Esophagus muscularis mucosa (tissue), 4 donors: ENCODE measurements at regions not wholly inside any gene's neighbourhood (a gene's known extent, or its start where the extent isn't known, plus 50 kb on each side); places are given as distances from the start of the nearest gene placed in this dataset.
A peak's percentile ranks its signal among the peaks of the same experiment; 100 is the strongest.

Source experiments
- DNase-seq: peaks from one replicate; pipeline ENCODE4 v3.0.0-alpha.2; 2017; ENCODE audit errors: extremely low spot score
- H3K27ac ChIP-seq, 4 donors: fragments of 200-600 bp; sonication (generic); replicated peaks in 1 of 4; 1 replicate in 3 of 4; 2 replicates in 1 of 4; pipeline ENCODE4 v1.5.1; 2016 to 2019; ENCODE audit warnings: mild to moderate bottlenecking in 1 of 4
- H3K27me3 ChIP-seq, 4 donors: fragments of 200-600 bp; sonication (generic); one replicate each; pipeline versions ENCODE4 v1.5.1 to v1.6.0; 2016 to 2019
- H3K36me3 ChIP-seq, 4 donors: fragments of 200-600 bp; sonication (generic); one replicate each; pipeline ENCODE4 v1.5.1; 2016 to 2019
- H3K4me1 ChIP-seq, 4 donors: fragments of 200-600 bp; sonication (generic); one replicate each; pipeline ENCODE4 v1.5.1; 2016 to 2019
- H3K4me3 ChIP-seq, 4 donors: fragments of 200-600 bp; sonication (generic); 1 replicate in 2 of 4; 2 replicates in 2 of 4; pipeline ENCODE4 v1.5.1; 2016 to 2019; ENCODE audit warnings: mild to moderate bottlenecking in 4 of 4, moderate library complexity in 1 of 4
- H3K9me3 ChIP-seq, 4 donors: fragments of 200-600 bp; sonication (generic); 1 replicate in 3 of 4; 2 replicates in 1 of 4; pipeline ENCODE4 v1.5.1; 2016 to 2019
- CTCF ChIP-seq, 3 experiments: fragments of 200-600 bp in 2 of 3; fragments of 450-650 bp in 1 of 3; sonication (generic) in 2 of 3; IDR thresholded peaks; one replicate each; pipeline ENCODE4 v1.5.1; 2017 to 2019; ENCODE audit warnings: antibody characterized with exemption in 3 of 3, mild to moderate bottlenecking in 2 of 3, moderate library complexity in 1 of 3
- EP300 ChIP-seq: sonication (generic); formaldehyde crosslinking; IDR thresholded peaks from one replicate; pipeline ENCODE4 v1.6.1; 2017; ENCODE audit warnings: antibody characterized with exemption
- POLR2A ChIP-seq: fragments of 450-650 bp; IDR thresholded peaks from one replicate; pipeline ENCODE4 v1.6.1; 2017; ENCODE audit warnings: antibody characterized with exemption, moderate library complexity, mild to moderate bottlenecking, low read depth
- POLR2AphosphoS5 ChIP-seq, 2 donors: sonication (generic); formaldehyde crosslinking; IDR thresholded peaks; one replicate each; pipeline ENCODE4 v1.6.1; 2017; ENCODE audit warnings: antibody characterized with exemption in 2 of 2
- WGBS: methylation state at CpG from one replicate; pipeline ENCODE4 v1.1.5; 2018; 5-methylcytosine and 5-hydroxymethylcytosine counted together
- intact Hi-C: fragments of 100-400 bp; cut with DNase I; formaldehyde crosslinking; loops from one replicate; pipeline ENCODE4 v1.15.1; 2023

DNA sequence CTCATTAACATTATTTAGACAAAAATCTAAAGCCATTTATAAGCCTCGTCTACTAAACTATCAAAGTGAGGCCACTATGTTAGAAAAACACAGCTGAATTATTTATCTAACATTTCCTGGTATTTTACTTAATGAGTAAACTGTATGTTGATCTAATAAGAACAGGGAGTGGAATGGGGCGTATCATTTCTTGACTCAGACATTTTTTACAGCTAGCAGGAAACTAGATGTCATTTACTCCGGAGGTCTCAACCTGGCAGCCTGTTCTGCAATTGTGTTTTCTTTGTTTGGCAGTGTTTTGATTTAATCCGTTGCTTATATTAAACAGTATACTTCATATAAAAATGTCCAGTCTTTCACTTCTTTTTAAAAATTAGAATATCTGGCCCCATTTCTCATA is 79.1 kb upstream of the ABI3BP start:
- Histone ChIP-seq H3K4me1 (peaks cover 0 to 21% (median 12%) of the 10 kb centered on the region in 4 donors), H3K4me3 (no peak overlapping the region), H3K9me3 (no peaks in the 10 kb centered on the region), H3K36me3 (no peaks in the 10 kb centered on the region), H3K27me3 (no peaks in the 10 kb centered on the region), H3K27ac (no peak overlapping the region)
- intact Hi-C loops = loop anchor here (5.0 kb wide), 1 partner anchor 125 kb away; no protein-coding TSS in a partner anchor
- WGBS = 66% methylated on average over 4 of the region's 4 CpGs
- TF ChIP-seq EP300 = no peak
- TF ChIP-seq POLR2AphosphoS5 (IDR thresholded peaks at IDR 0.05) = no peak
- no peak for TF ChIP-seq POLR2A
- TF ChIP-seq CTCF (IDR thresholded peaks at IDR 0.05) = no peak
- DNase-seq = no peak

GRCh38 chr3:101070799-101071121 is 77.5 kb upstream of the ABI3BP start:
- no peaks in the 10 kb centered on the region for H3K36me3 ChIP-seq
- TF ChIP-seq POLR2A (no peak), CTCF (IDR thresholded peaks at IDR 0.05) (no peak)
- H3K27ac ChIP-seq = no peak overlapping the region
- peaks cover 1 to 34% (median 21%) of the 10 kb centered on the region in 4 donors for H3K4me1 ChIP-seq
- intact Hi-C loops = loop anchor here (5.0 kb wide), 1 partner anchor 127 kb away; no protein-coding TSS in a partner anchor
- DNase-seq = no peak
- H3K27me3 ChIP-seq = no peaks in the 10 kb centered on the region
- H3K9me3 ChIP-seq = no peaks in the 10 kb centered on the region
- H3K4me3 ChIP-seq = no peak overlapping the region

DNA sequence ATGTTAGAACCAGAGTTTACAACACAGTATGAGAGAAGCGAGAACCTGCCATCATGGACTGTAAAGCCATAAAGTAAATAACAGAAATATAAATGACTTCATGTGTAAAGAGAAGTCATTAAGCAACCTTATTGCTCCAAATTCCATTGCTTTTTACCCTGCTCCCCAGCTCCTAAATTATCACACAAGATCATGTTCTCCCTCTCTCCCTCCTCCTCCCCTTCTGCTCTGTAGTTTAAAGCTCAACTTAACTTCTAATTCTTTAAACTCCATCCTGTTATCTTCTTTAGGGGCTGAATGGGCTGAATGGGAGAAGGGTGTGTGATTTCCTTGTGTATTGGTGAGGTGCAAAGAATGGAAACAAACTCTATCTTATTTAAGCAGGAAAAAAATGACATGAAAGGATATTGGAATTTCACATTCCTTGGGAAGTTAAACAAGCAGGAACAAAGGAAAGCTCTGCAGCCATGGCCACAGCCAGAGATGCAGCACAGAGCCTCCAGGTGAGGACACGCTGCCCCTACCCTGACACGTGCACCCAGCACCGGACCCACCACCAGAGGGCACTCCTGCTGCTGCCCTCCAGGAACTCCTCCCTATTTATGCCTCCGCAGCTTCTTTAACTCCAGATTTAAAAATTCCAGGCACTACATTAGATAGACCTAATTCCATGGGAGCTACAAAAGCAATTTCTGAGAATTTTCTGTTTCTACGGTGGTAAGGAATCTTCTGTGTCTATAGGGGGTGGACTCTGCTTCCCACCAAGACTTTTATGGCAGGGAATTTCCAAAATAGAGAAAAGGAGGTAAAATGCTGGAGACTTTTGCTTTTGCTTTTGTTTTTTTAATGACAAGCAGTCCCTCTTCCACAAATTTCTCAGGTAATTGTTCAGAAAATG is 76.9 kb upstream of the ABI3BP start:
- intact Hi-C loops = loop anchor here (5.0 kb wide), 1 partner anchor 127 kb away; no protein-coding TSS in a partner anchor
- Histone ChIP-seq H3K4me3 (no peak overlapping the region), H3K27ac (no peak overlapping the region), H3K36me3 (no peaks in the 10 kb centered on the region), H3K27me3 (no peaks in the 10 kb centered on the region), H3K4me1 (peaks cover 3 to 40% (median 24%) of the 10 kb centered on the region in 4 donors), H3K9me3 (no peaks in the 10 kb centered on the region)
- TF ChIP-seq EP300 (no peak), CTCF (IDR thresholded peaks at IDR 0.05) (peak; percentile 39 to 69 (median 46))
- WGBS = 57% methylated on average over 6 of the region's 6 CpGs
- DNase-seq = no peak

DNA sequence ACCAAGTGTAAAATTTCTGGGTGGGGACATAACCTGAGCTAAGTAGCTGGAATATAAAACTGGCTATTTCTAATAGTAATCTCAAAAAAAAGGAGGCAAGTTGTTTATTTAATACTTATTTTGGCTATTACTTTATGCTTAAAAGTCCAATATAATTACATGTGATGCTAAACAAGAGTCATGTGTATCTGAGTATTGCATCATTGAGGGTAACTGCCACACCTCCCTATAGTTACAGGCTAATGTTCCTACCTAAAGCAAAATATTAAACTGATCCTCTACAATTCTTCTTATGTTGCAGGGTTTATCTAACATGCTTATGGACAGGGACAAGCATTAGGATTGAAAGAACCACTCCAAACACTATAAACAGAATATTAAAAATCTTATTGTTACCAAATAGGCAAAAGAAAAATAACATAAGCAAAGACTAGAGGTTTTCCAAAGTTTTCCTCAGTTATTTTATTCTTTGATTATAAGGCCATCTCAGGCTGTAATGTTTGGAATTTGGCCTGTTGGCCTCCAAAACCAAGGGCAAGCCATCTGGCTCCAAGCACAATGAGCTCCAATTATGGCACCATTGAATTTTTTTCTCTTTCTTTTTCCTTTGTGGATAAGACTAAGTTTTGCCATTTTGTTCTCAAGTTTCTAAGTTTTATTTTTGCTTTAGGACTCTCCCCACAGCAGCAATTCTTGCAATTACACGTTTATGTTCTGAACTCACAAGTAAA is 75.8 kb upstream of the ABI3BP start:
- peak overlapping the region in 1 of 4 donors; percentile 7 for H3K27ac ChIP-seq

More for the DNA sequence above, 75.8 kb upstream of the ABI3BP start:
- no peaks in the 10 kb centered on the region for H3K36me3 ChIP-seq
- no peak overlapping the region for H3K4me3 ChIP-seq
- H3K9me3 ChIP-seq = no peaks in the 10 kb centered on the region
- no peak for DNase-seq
- H3K4me1 ChIP-seq = peaks cover 3 to 41% (median 24%) of the 10 kb centered on the region in 4 donors
- TF ChIP-seq POLR2A = no peak
- TF ChIP-seq POLR2AphosphoS5 (IDR thresholded peaks at IDR 0.05) = no peak
- no peak for TF ChIP-seq CTCF (IDR thresholded peaks at IDR 0.05)
- no peak for TF ChIP-seq EP300
- no peaks in the 10 kb centered on the region for H3K27me3 ChIP-seq
- intact Hi-C loops = no loop called here
- 34% methylated on average over 1 of the region's 1 CpG for WGBS
